K562 (cell line): ENCODE measurements at regions not wholly inside any gene's neighbourhood (a gene's known extent, or its start where the extent isn't known, plus 50 kb on each side); places are given as distances from the start of the nearest gene placed in this dataset.

ENCODE experiments used
- ATAC-seq: fragments of 200-7000 bp; cut with Tn5 transposase; 3 replicates; pipeline ENCODE4 v1.9.1; 2020; ENCODE audit warnings: moderate library complexity
- BruUV-seq: library from RNA; stranded (reverse); fragments of 400-500 nt; replicated peaks from 2 replicates; lab custom pipeline; 2021; lab: Mats Ljungman, UMichigan
- CTCF ChIA-PET: fragments of 300-600 bp; formaldehyde crosslinking; extraction: SDS; loops from one replicate; lab custom pipeline; 2021; ENCODE audit warnings: low intra/inter-chr PET ratio; lab: Yijun Ruan, JAX
- POLR2A ChIA-PET: fragments of 300-600, 350-650 bp; sonication (Branson Sonifier 250); formaldehyde crosslinking; extraction: SDS; loops from one replicate; lab custom pipeline; 2021; ENCODE audit warnings: antibody characterized with exemption, inconsistent platforms; lab: Yijun Ruan, JAX
- DNase-seq, 4 experiments: peaks; one replicate each; pipeline versions ENCODE4 v3.0.0 to v3.0.0-alpha.2; 2011 to 2018; ENCODE audit warnings: low spot score in 3 of 4, mixed read lengths in 3 of 4; ENCODE audit errors: extremely low read depth in 1 of 4
- FAIRE-seq: peaks from 2 replicates; lab custom pipeline; 2011; peaks lifted over from hg19 to GRCh38; lab: Jason Lieb, UNC
- H2AFZ ChIP-seq: 2 replicates; pipeline ENCODE4 v1.6.0; 2011; ENCODE audit warnings: low read depth, low read length, control low read depth, inconsistent platforms
- H3K27ac ChIP-seq: fragments of 200-600 bp; 3 replicates; pipeline ENCODE4 v1.8.0; 2011; ENCODE audit warnings: low read depth, mild to moderate bottlenecking, control low read depth, inconsistent platforms, low read length, moderate library complexity, mixed read lengths; ENCODE audit errors: extremely low read depth
- H3K27me3 ChIP-seq, 2 experiments: fragments of 300-600 bp in 1 of 2; 2 replicates in 1 of 2; 3 replicates in 1 of 2; pipeline versions ENCODE4 v1.6.0 to v1.8.0; 2011; ENCODE audit warnings: inconsistent platforms in 2 of 2, low read length in 2 of 2, mild to moderate bottlenecking in 1 of 2, mixed read lengths in 1 of 2, moderate library complexity in 1 of 2; ENCODE audit not compliant: control insufficient read depth in 2 of 2, insufficient read depth in 2 of 2
- H3K36me3 ChIP-seq: fragments of 300-600 bp; 3 replicates; pipeline ENCODE4 v1.8.0; 2011; ENCODE audit warnings: mild to moderate bottlenecking, low read length, inconsistent platforms; ENCODE audit not compliant: control insufficient read depth, insufficient read depth
- H3K4me1 ChIP-seq, 2 experiments: fragments of 200-600 bp in 1 of 2; replicated peaks in 1 of 2; 2 replicates in 1 of 2; 3 replicates in 1 of 2; pipeline versions ENCODE4 v1.5.1 to v1.8.0; 2011; ENCODE audit warnings: inconsistent platforms in 2 of 2, low read length in 2 of 2, mild to moderate bottlenecking in 1 of 2, mixed read lengths in 1 of 2, moderate library complexity in 1 of 2; ENCODE audit not compliant: control insufficient read depth in 2 of 2, insufficient read depth in 2 of 2
- H3K4me2 ChIP-seq: 2 replicates; pipeline ENCODE4 v1.6.1; 2011; ENCODE audit warnings: low read length, control low read depth, inconsistent platforms, mixed read lengths; ENCODE audit not compliant: insufficient read depth
- H3K4me3 ChIP-seq: fragments of 200-600 bp; sonication (generic), shearing (Covaris generic); 2 replicates; pipeline ENCODE4 v1.5.1; 2016; ENCODE audit warnings: control low read depth, inconsistent platforms
- H3K79me2 ChIP-seq: fragments of 200-600 bp; 3 replicates; pipeline ENCODE4 v1.8.0; 2011; ENCODE audit warnings: low read length, inconsistent platforms; ENCODE audit not compliant: control insufficient read depth, insufficient read depth
- H3K9ac ChIP-seq, 2 experiments: 2 replicates each; pipeline versions ENCODE4 v1.6.0 to v1.6.1; 2011; ENCODE audit warnings: low read depth in 2 of 2, low read length in 2 of 2, control low read depth in 1 of 2, inconsistent platforms in 1 of 2, mild to moderate bottlenecking in 1 of 2, mixed read lengths in 1 of 2; ENCODE audit not compliant: insufficient read depth in 1 of 2
- H3K9me1 ChIP-seq: one replicate; pipeline ENCODE4 v1.6.0; 2011; ENCODE audit warnings: inconsistent platforms, mild to moderate bottlenecking, low read length, moderate library complexity; ENCODE audit not compliant: control insufficient read depth, insufficient read depth
- H3K9me3 ChIP-seq: replicated peaks from 2 replicates; pipeline ENCODE4 v1.5.1; 2011; ENCODE audit warnings: low read depth, low read length, inconsistent platforms; ENCODE audit not compliant: control insufficient read depth, insufficient read depth
- H4K20me1 ChIP-seq: replicated peaks from 2 replicates; pipeline ENCODE4 v1.6.1; 2011; ENCODE audit warnings: low read length, inconsistent platforms, mixed read lengths; ENCODE audit not compliant: control insufficient read depth, insufficient read depth
- ARID2 ChIP-seq: fragments of 450-650 bp; IDR thresholded peaks from 2 replicates; pipeline ENCODE4 v1.6.1; 2017; ENCODE audit warnings: antibody characterized with exemption, mild to moderate bottlenecking
- CBFA2T3 ChIP-seq: fragments of 450-650 bp; IDR thresholded peaks from 2 replicates; pipeline ENCODE4 v1.6.1; 2017
- FOS ChIP-seq: IDR thresholded peaks from 3 replicates; pipeline ENCODE4 v1.6.1; 2011; ENCODE audit not compliant: insufficient read length; ENCODE audit errors: extremely low read depth
- KAT7 ChIP-seq: sonication (generic); formaldehyde crosslinking; IDR thresholded peaks from 2 replicates; pipeline ENCODE4 v1.8.0; 2022; ENCODE audit warnings: missing genetic modification reagents, mild to moderate bottlenecking, borderline replicate concordance
- MEF2D ChIP-seq: conservative IDR thresholded peaks from 2 replicates; pipeline ENCODE4 v1.6.1; 2016; ENCODE audit warnings: low read depth, missing genetic modification characterization, missing compliant biosample characterization
- POLR2B ChIP-seq: fragments of 450-650 bp; IDR thresholded peaks from 2 replicates; pipeline ENCODE4 v1.6.1; 2018; ENCODE audit warnings: low read depth; ENCODE audit not compliant: partially characterized antibody
- POLR2G ChIP-seq: fragments of 200-400 bp; formaldehyde crosslinking; IDR thresholded peaks from 2 replicates; pipeline ENCODE4 v1.6.1; 2017; ENCODE audit warnings: low read depth, mild to moderate bottlenecking, antibody characterized with exemption, low read length, moderate library complexity
- POLR3A ChIP-seq: IDR thresholded peaks from 2 replicates; pipeline ENCODE4 v1.6.1; 2011; ENCODE audit warnings: borderline replicate concordance, mild to moderate bottlenecking, moderate library complexity; ENCODE audit not compliant: insufficient read length, insufficient read depth; ENCODE audit errors: extremely low read depth
- POU5F1 ChIP-seq: fragments of 150-350 bp; IDR thresholded peaks from 2 replicates; pipeline ENCODE4 v1.6.1; 2014; ENCODE audit warnings: borderline replicate concordance, low read length, low read depth, mild to moderate bottlenecking; ENCODE audit not compliant: partially characterized antibody
- PTTG1 ChIP-seq: fragments of 450-650 bp; IDR thresholded peaks from 2 replicates; pipeline ENCODE4 v1.6.1; 2016; ENCODE audit warnings: low read depth, mild to moderate bottlenecking, missing genetic modification characterization, missing compliant biosample characterization
- SMARCA4 ChIP-seq: fragments of 450-650 bp; IDR thresholded peaks from 2 replicates; pipeline ENCODE4 v1.6.1; 2016
- TEAD1 ChIP-seq, 2 experiments: fragments of 450-650 bp in 1 of 2; sonication (generic) in 1 of 2; formaldehyde crosslinking; IDR thresholded peaks; 2 replicates each; pipeline versions ENCODE4 v1.4.0 to v1.8.0; 2020 to 2022; ENCODE audit warnings: mild to moderate bottlenecking in 2 of 2, missing genetic modification reagents in 1 of 2
- ZEB2 ChIP-seq: fragments of 450-650 bp; IDR thresholded peaks from 2 replicates; pipeline ENCODE4 v1.6.1; 2016
- ZFPM2 ChIP-seq: fragments of 250-450 bp; sonication (Bioruptor Pico); IDR thresholded peaks from 2 replicates; pipeline ENCODE4 v1.5.1; 2022; ENCODE audit warnings: mild to moderate bottlenecking
- ZKSCAN8 ChIP-seq: fragments of 200-800 bp; sonication (Bioruptor generic); IDR thresholded peaks from 2 replicates; pipeline ENCODE4 v1.6.1; 2016; ENCODE audit warnings: missing genetic modification characterization, missing compliant biosample characterization
- ZNF143 ChIP-seq: sonication (generic); formaldehyde crosslinking; IDR thresholded peaks from 2 replicates; pipeline ENCODE4 v1.9.0; 2022; ENCODE audit warnings: mild to moderate bottlenecking, missing genetic modification reagents
- ZNF184 ChIP-seq: sonication (generic); formaldehyde crosslinking; IDR thresholded peaks from 2 replicates; pipeline ENCODE4 v1.5.0; 2020; ENCODE audit warnings: missing genetic modification reagents
- ZNF24 ChIP-seq: fragments of 450-650 bp; IDR thresholded peaks from 2 replicates; pipeline ENCODE4 v1.6.1; 2016
- ZNF668 ChIP-seq: fragments of 250-450 bp; sonication (Bioruptor Pico); IDR thresholded peaks from 2 replicates; pipeline ENCODE4 v1.8.0; 2022; ENCODE audit warnings: mild to moderate bottlenecking, inconsistent platforms
- ZNF76 ChIP-seq: fragments of 250-450 bp; sonication (Bioruptor Pico); IDR thresholded peaks from 2 replicates; pipeline ENCODE4 v1.4.0; 2020; ENCODE audit warnings: mild to moderate bottlenecking, moderate library complexity, borderline replicate concordance
- WGBS: fragments of 100-300 bp; shearing (Covaris generic); methylation state at CpG from one replicate; pipeline ENCODE4 v1.1.6; 2016; ENCODE audit warnings: low coverage, mixed read lengths; ENCODE audit not compliant: insufficient coverage; ENCODE audit errors: missing lambda C conversion rate; 5-methylcytosine and 5-hydroxymethylcytosine counted together
- in situ Hi-C: fragments of 300-500 bp; cut with MboI; formaldehyde crosslinking; loops from 4 replicates; pipeline ENCODE4 v1.15.0; 2018; ENCODE audit warnings: inconsistent platforms, mixed read lengths
- intact Hi-C: fragments of 100-400 bp; cut with micrococcal nuclease; formaldehyde crosslinking; loops from 2 replicates; pipeline ENCODE4 v1.14.2; 2022
- TF ChIP-seq, protein P1 (sequence below), 2 experiments: IDR thresholded peaks; 2 replicates each; pipeline ENCODE4 v1.6.1; 2011; ENCODE audit warnings: borderline replicate concordance in 1 of 2, control low read depth in 1 of 2, low read depth in 1 of 2, low read length in 1 of 2, mild to moderate bottlenecking in 1 of 2, mixed read lengths in 1 of 2, moderate library complexity in 1 of 2; ENCODE audit not compliant: insufficient read depth in 1 of 2, insufficient read length in 1 of 2, poor library complexity in 1 of 2, severe bottlenecking in 1 of 2; ENCODE audit errors: extremely low read depth in 1 of 2
- TF ChIP-seq, protein P2 (sequence below), 2 experiments: fragments of 450-650 bp; conservative IDR thresholded peaks; 2 replicates each; pipeline ENCODE4 v1.6.1; 2017; ENCODE audit warnings: mild to moderate bottlenecking in 2 of 2, moderate library complexity in 2 of 2

DNA sequence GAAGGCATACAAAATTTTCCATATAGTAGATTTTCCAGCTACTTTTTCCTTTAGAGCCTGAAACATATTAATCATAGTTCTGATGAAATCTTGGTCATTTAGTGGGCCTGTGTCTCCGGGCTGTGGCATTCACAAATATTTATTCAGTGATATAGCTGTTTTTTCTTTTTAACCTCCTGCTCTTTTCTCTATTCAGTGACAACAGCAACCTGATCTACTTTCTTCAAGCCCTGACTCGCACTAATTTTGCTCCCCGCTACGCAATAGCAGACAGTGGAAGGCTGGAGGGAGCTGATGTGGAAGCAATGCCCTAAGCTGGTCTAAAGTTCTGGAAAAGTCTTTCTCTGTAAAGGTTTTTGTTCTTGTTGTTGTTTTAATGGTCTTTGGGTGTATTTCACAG is 289.7 kb downstream of the SLITRK6 start (continued):
- TF ChIP-seq ZKSCAN8 (CRISPR knock-in tag): no peak
- TF ChIP-seq CBFA2T3: no peak
- TF ChIP-seq FOS: no peak
- TF ChIP-seq, all 486 proteins: peak for 0

DNA sequence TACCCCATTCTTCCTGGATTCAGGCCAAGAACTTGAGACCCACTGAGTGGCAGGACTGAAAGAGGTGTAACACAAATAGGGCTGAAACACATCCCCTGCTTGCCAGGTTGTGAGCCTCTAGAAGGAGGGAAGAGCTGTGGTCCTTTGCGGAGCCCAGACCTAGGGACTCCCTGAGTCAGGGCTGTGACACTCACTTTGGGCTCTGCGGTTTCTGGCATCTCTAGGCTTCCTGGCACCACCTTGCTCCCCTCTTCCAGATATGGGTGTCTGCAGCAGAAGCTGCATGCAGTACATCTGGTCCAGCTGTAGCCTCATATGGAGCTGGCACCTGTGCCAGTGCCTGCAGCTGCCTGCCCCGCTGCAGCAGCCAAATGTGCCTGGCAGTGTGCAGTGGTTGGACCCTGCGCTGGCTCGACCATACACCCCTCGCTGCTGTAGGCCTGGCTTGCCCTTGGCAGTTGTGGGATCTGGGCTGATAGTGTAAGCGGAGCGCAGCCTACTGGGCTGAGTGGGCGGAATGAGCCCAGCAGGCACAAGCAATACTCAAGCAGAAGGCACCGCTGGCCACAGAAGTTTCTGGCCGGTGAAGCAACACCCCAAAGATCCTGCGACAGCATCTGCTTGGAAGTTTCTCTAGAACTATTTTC is 290.4 kb downstream of the SLITRK6 start:
- ATAC-seq (no peak), DNase-seq (no peak), FAIRE-seq (no peak)
- no peaks in the 10 kb centered on the region for H3K36me3 ChIP-seq
- no peak overlapping the region for H3K4me2 ChIP-seq
- H3K27me3 ChIP-seq: no peaks in the 10 kb centered on the region
- intact Hi-C loops: no loop called here
- no peak overlapping the region for H3K27ac ChIP-seq
- no peaks in the 10 kb centered on the region for H3K9me3 ChIP-seq
- BruUV-seq: no TSS peak
- H3K4me3 ChIP-seq: no peak overlapping the region
- H3K9me1 ChIP-seq: no peaks in the 10 kb centered on the region
- H3K4me1 ChIP-seq: no peaks in the 10 kb centered on the region
- no peak overlapping the region for H3K9ac ChIP-seq
- in situ Hi-C loops: no loop called here
- no peak for TF ChIP-seq POU5F1
- no peak for TF ChIP-seq ZNF24
- no peak for TF ChIP-seq ZNF76
- TF ChIP-seq, protein P1, sequence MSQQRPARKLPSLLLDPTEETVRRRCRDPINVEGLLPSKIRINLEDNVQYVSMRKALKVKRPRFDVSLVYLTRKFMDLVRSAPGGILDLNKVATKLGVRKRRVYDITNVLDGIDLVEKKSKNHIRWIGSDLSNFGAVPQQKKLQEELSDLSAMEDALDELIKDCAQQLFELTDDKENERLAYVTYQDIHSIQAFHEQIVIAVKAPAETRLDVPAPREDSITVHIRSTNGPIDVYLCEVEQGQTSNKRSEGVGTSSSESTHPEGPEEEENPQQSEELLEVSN (IDR thresholded peaks at IDR 0.05; ENCODE audit: borderline replicate concordance in 1 of 2, extremely low read depth in 1 of 2, insufficient read depth in 1 of 2, insufficient read length in 1 of 2, low read depth in 1 of 2, low read length in 1 of 2, poor library complexity in 1 of 2, severe bottlenecking in 1 of 2): no peak
- TF ChIP-seq, protein P2, sequence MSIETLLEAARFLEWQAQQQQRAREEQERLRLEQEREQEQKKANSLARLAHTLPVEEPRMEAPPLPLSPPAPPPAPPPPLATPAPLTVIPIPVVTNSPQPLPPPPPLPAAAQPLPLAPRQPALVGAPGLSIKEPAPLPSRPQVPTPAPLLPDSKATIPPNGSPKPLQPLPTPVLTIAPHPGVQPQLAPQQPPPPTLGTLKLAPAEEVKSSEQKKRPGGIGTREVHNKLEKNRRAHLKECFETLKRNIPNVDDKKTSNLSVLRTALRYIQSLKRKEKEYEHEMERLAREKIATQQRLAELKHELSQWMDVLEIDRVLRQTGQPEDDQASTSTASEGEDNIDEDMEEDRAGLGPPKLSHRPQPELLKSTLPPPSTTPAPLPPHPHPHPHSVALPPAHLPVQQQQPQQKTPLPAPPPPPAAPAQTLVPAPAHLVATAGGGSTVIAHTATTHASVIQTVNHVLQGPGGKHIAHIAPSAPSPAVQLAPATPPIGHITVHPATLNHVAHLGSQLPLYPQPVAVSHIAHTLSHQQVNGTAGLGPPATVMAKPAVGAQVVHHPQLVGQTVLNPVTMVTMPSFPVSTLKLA (conservative IDR thresholded peaks at IDR 0.05): no peak
- no peak for TF ChIP-seq ZNF184 (CRISPR knock-in tag)
- no peak for TF ChIP-seq ZFPM2
- TF ChIP-seq ZNF143: no peak
- TF ChIP-seq POLR3A: no peak
- no peak for TF ChIP-seq ARID2
- no peak for TF ChIP-seq ZEB2
- TF ChIP-seq ZNF668 (CRISPR knock-in tag): no peak
- TF ChIP-seq SMARCA4: no peak
- no peak for TF ChIP-seq TEAD1 (CRISPR knock-in tag; IDR thresholded peaks at IDR 0.05)
- TF ChIP-seq POLR2G: no peak
- TF ChIP-seq PTTG1: no peak
- TF ChIP-seq MEF2D (tag): no peak
- no peak for TF ChIP-seq KAT7 (CRISPR knock-in tag)
- TF ChIP-seq POLR2B: no peak
- POLR2A ChIA-PET: no interaction called here
- 0% methylated on average over 6 of the region's 12 CpGs for WGBS
- no peak overlapping the region for H2AFZ ChIP-seq
- H3K79me2 ChIP-seq: no peaks in the 10 kb centered on the region
- no peaks in the 10 kb centered on the region for H4K20me1 ChIP-seq
- CTCF ChIA-PET: no interaction called here
